Kidney (tissue), 13 donors: ENCODE measurements at regions not wholly inside any gene's neighbourhood (a gene's known extent, or its start where the extent isn't known, plus 50 kb on each side); places are given as distances from the start of the nearest gene placed in this dataset.

Source experiments
- DNase-seq, 5 donors: peaks; one replicate each; pipeline ENCODE4 v3.0.0-alpha.2; 2013 to 2020
- FAIRE-seq: peaks from 2 replicates; lab custom pipeline; 2012; peaks lifted over from hg19 to GRCh38; lab: Jason Lieb, UNC
- H3K27ac ChIP-seq, 2 donors: one replicate each; pipeline ENCODE4 v1.7.0; 2013; ENCODE audit warnings: low read depth in 2 of 2, low read length in 2 of 2, inconsistent platforms in 1 of 2
- H3K27me3 ChIP-seq: one replicate; pipeline ENCODE4 v1.7.1; 2013; ENCODE audit warnings: low read length, inconsistent platforms; ENCODE audit not compliant: control insufficient read depth, insufficient read depth
- H3K36me3 ChIP-seq, 3 donors: one replicate each; pipeline versions ENCODE4 v1.7.0 to v1.7.1; 2013; ENCODE audit warnings: low read length in 3 of 3, control low read depth in 1 of 3, inconsistent platforms in 1 of 3; ENCODE audit not compliant: insufficient read depth in 3 of 3, control insufficient read depth in 2 of 3
- H3K4me1 ChIP-seq, 3 donors: one replicate each; pipeline versions ENCODE4 v1.7.0 to v1.7.1; 2013; ENCODE audit warnings: low read length in 3 of 3, inconsistent platforms in 1 of 3, low read depth in 1 of 3; ENCODE audit not compliant: control insufficient read depth in 2 of 3, insufficient read depth in 2 of 3
- H3K4me3 ChIP-seq, 3 donors: one replicate each; pipeline versions ENCODE4 v1.7.0 to v1.8.1; 2013; ENCODE audit warnings: low read length in 3 of 3, control low read depth in 1 of 3, inconsistent platforms in 1 of 3
- H3K9ac ChIP-seq, 3 donors: one replicate each; pipeline versions ENCODE4 v1.7.0 to v1.7.1; 2013; ENCODE audit warnings: low read length in 3 of 3, control low read depth in 1 of 3, inconsistent platforms in 1 of 3
- H3K9me3 ChIP-seq, 3 donors: one replicate each; pipeline versions ENCODE4 v1.7.0 to v1.7.1; 2013; ENCODE audit warnings: low read length in 3 of 3, control low read depth in 1 of 3, inconsistent platforms in 1 of 3; ENCODE audit not compliant: control insufficient read depth in 2 of 3, insufficient read depth in 1 of 3
- CTCF ChIP-seq: IDR thresholded peaks from 3 replicates; pipeline ENCODE4 v1.5.1; 2012; ENCODE audit warnings: mild to moderate bottlenecking, moderate library complexity, borderline replicate concordance; ENCODE audit not compliant: insufficient read depth; ENCODE audit errors: extremely low read depth
- intact Hi-C: fragments of 100-400 bp; cut with DNase I; formaldehyde crosslinking; loops from one replicate; pipeline ENCODE4 v1.11.1; 2022
- donor health status: control.
- donor health status: control.
- donor health status: control.
- donor health status: control.
- donor health status: control.
- donor health status: DM: yes; HTN: yes; CAD: no.
- donor health status: Normal renal cell carcinoma (clear cell type).

- no peak for FAIRE-seq
- TF ChIP-seq CTCF = no peak
- no peak overlapping the region for H3K27ac ChIP-seq
- no peak overlapping the region for H3K4me3 ChIP-seq
- no peaks in the 10 kb centered on the region for H3K4me1 ChIP-seq
- DNase-seq = no peak
- intact Hi-C loops = no loop called here
- H3K27me3 ChIP-seq = no peaks in the 10 kb centered on the region
- H3K9ac ChIP-seq = no peak overlapping the region
- H3K36me3 ChIP-seq = no peaks in the 10 kb centered on the region
- no peaks in the 10 kb centered on the region for H3K9me3 ChIP-seq
These were observed 380.7 kb upstream of the NOCT start for GRCh38 chr4:138634915-138635314.

GRCh38 chr4:138633580-138633904, 382.0 kb upstream of the NOCT start:
- TF ChIP-seq CTCF = no peak
- Histone ChIP-seq H3K27ac (no peak overlapping the region), H3K9ac (no peak overlapping the region), H3K4me3 (no peak overlapping the region), H3K9me3 (no peaks in the 10 kb centered on the region), H3K27me3 (no peaks in the 10 kb centered on the region), H3K4me1 (no peaks in the 10 kb centered on the region), H3K36me3 (no peaks in the 10 kb centered on the region)
- intact Hi-C loops = no loop called here
- FAIRE-seq = no peak
- no peak for DNase-seq

GRCh38 chr4:138632856-138633579, 382.6 kb upstream of the NOCT start:
- Histone ChIP-seq H3K4me1 (no peaks in the 10 kb centered on the region), H3K4me3 (no peak overlapping the region), H3K9me3 (no peaks in the 10 kb centered on the region), H3K36me3 (no peaks in the 10 kb centered on the region), H3K27me3 (no peaks in the 10 kb centered on the region), H3K27ac (no peak overlapping the region), H3K9ac (no peak overlapping the region)
- FAIRE-seq (no peak), DNase-seq (no peak)
- intact Hi-C loops = no loop called here
- no peak for TF ChIP-seq CTCF

- no peaks in the 10 kb centered on the region for H3K27me3 ChIP-seq
- DNase-seq (no peak), FAIRE-seq (no peak)
- H3K4me3 ChIP-seq = no peak overlapping the region
- no peak overlapping the region for H3K9ac ChIP-seq
- no peaks in the 10 kb centered on the region for H3K9me3 ChIP-seq
- no peaks in the 10 kb centered on the region for H3K36me3 ChIP-seq
- TF ChIP-seq CTCF = no peak
- intact Hi-C loops = no loop called here
- H3K27ac ChIP-seq = no peak overlapping the region
- no peaks in the 10 kb centered on the region for H3K4me1 ChIP-seq
These were observed 384.9 kb upstream of the NOCT start for GRCh38 chr4:138630666-138631065.
